ENCODE measurements at regions not wholly inside any gene's neighbourhood (a gene's known extent, or its start where the extent isn't known, plus 50 kb on each side); places are given as distances from the start of the nearest gene placed in this dataset.
"Not testable (repeated sequence)": the region's sequence is repeated elsewhere in the genome, so short reads cannot be mapped to it uniquely, and the experiment has no call there.

DNA sequence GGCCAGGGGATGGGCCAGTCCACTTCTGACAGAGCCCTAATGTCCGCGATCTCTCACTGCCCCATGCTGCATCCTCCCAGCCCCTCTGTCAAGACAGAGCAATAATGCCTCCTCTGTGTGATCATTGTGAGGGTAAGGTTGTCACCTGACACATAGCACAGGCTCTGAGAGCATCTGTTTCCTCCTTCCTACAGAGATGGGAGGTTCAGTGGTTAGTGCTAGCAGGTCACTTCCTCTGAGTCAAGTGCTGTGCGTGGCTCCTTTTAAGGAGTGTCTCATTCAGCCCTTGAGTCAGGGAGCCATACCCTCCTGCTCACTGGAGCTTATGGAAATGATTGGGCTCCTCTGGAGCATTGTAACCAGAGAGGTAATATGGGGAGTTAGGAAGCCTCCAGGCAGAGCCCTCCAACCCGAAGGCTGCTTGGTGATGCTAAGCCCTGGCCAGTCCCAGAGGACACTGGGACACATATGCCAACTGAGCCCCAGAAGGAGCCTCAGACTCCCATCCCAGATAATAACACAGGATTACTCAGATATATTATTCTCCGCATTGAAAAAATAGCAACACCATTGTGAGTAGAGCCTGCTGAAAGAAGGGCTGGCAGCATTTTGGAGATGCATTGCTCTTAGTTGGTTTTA lies 189.0 kb downstream of the GALNT1 start:
- H3K27me3 ChIP-seq, result no peaks in the 10 kb centered on the region
- DNase-seq, result no peak
- H3K4me3 ChIP-seq, result no peak overlapping the region
- no peaks in the 10 kb centered on the region for H3K36me3 ChIP-seq
- H3K9me3 ChIP-seq, result no peaks in the 10 kb centered on the region

DNA sequence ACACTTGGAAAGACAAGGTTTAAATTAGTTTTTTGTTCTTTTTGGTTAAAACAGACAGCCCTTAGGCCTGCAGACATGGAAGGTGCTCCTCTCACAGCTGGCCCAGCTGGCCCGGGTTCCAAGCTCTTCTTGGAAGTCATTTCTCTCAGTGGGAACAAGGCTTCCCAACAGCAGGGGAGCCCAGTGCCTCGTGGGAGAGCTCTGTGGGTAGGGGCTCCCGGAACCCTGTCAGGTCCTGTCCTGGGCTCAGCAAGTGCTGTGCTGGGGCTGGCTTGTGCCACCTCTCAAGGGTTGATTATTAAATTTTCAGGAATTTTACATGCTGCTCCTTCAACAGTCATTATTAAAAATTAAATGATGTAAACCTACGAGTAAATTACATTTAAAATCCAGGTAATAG lies 189.6 kb downstream of the GALNT1 start:
- DNase-seq, result no peak
- H3K36me3 ChIP-seq, result no peaks in the 10 kb centered on the region
- no peaks in the 10 kb centered on the region for H3K9me3 ChIP-seq
- no peak overlapping the region for H3K4me3 ChIP-seq
- H3K27me3 ChIP-seq, result no peaks in the 10 kb centered on the region

DNA sequence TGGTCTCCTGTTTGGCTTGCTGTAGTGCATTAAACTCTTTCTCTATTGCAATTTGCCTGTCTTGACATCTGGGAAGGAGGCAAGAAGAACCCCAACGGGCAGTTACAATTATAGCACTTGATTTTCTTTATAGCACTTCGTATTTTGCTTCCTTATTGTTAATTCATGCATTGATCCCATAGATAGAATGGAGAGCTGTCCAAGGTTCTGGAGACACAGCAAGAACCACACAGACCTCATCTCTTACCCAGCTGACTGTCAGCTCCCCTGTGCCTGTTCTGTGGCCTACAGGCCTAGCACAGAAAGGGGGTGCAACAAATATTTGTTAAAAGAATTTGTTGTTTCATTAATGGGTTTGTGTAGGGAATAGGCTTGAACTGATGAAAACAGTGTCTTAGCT lies 194.3 kb downstream of the GALNT1 start:
- H3K4me3 ChIP-seq, result no peak overlapping the region
- DNase-seq, result no peak
- H3K27me3 ChIP-seq, result no peaks in the 10 kb centered on the region
- H3K36me3 ChIP-seq, result no peaks in the 10 kb centered on the region
- no peaks in the 10 kb centered on the region for H3K9me3 ChIP-seq

DNA sequence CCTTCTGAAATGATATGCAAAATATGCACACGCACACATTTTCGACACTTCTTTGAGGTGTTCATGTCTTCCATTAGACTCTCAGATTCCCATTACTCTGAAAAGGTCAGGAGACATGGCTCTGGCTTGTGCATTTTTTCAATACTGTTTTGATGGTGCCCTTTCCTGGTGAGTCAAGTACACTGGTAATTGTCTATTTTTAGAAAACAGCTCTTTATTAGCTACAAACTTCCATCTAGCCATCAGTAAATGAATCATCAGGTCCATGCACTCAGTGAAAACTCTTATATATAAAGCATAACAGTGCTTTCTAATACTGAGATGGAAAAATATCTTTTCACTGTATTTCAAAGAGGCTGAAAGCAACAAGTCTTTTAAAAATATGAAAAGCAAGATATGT lies 194.9 kb downstream of the GALNT1 start:
- Histone ChIP-seq H3K9me3 (no peaks in the 10 kb centered on the region), H3K27me3 (no peaks in the 10 kb centered on the region), H3K4me3 (no peak overlapping the region), H3K36me3 (no peaks in the 10 kb centered on the region)
- DNase-seq, result no peak

DNA sequence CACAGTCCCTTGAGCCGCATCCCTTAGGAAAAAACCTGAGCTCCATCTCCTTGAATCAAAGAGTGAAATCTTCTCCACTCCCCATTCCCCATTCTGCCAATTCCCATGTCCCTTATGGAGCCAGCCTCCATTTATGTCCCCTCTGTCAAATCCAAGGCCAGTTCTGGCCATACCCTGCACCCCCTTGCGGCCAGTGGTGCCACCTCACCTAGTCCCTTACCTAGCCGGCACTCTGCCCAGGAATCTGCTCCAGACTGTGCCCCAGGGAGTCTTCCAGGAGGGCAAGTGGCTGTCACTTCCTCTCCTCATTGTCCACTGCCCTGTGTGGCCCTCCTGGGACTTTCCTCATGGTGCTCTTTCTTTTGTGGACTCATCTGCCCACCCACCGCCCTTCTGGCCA lies 195.4 kb upstream of the RMP24 start:
- DNase-seq, result no peak
- Histone ChIP-seq H3K27me3 (no peaks in the 10 kb centered on the region), H3K9me3 (no peaks in the 10 kb centered on the region), H3K4me3 (no peak overlapping the region), H3K36me3 (no peaks in the 10 kb centered on the region)

DNA sequence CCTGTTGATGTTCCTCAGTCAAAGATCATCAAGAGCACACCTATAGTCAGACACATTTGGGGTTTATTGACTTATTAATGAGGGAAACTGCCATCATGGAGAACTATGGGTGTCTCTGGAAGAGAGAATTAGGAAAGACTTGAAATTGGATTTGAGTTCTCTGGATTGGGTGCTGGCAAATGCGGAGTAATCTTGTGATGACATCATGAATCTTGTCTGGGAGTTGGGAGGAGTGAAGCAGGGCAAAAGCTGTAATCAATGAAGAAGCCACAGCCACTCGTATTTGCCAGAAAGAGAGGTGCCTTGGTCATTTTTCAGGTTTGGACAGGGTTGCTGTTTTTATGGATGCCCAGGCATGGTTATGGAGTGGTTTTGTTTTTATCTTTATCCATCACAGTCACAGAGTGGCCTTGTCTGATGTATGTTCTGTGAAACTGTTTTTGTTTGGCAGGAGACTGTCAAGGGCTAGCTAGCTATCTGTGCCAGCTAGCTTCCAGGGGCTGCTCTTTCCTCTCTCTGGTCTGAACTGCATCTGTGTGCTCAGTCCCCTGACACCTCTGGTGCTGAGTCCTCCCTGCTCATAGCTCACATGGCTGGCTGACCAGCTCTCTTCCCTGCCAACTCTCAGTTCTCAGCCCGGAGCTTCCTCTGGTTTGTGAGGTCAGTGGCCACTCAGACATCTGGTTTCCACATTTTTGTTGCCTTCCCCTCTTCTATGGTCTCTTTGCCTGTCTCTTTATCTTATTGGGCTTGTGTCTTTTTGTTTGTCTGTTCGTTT lies 193.4 kb upstream of the RMP24 start:
- Histone ChIP-seq H3K9me3 (no peaks in the 10 kb centered on the region), H3K36me3 (no peaks in the 10 kb centered on the region), H3K27me3 (no peaks in the 10 kb centered on the region), H3K4me3 (no peak overlapping the region)
- DNase-seq, result no peak

DNA sequence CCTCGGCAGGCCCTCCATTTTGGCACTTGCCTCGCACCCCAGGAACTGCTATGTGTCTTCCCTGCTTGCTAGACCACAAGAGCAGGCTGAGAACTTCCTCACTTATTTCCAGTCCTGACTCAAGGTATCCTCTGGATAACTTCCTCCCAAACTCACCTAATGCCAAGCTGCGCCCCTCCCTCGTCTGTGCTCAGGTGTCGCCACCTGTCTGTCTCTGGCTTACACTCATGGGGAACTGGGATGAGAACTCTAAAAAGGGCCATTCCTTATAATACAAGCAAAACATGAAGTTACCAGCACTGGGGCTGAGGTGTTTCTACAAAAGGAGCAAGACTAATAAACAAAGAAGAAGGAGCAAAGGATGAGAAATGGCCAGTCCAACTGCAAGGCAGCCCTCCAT lies 191.5 kb upstream of the RMP24 start:
- no peak overlapping the region for H3K4me3 ChIP-seq
- H3K36me3 ChIP-seq, result no peaks in the 10 kb centered on the region
- H3K27me3 ChIP-seq, result no peaks in the 10 kb centered on the region
- no peaks in the 10 kb centered on the region for H3K9me3 ChIP-seq
- DNase-seq, result no peak

DNA sequence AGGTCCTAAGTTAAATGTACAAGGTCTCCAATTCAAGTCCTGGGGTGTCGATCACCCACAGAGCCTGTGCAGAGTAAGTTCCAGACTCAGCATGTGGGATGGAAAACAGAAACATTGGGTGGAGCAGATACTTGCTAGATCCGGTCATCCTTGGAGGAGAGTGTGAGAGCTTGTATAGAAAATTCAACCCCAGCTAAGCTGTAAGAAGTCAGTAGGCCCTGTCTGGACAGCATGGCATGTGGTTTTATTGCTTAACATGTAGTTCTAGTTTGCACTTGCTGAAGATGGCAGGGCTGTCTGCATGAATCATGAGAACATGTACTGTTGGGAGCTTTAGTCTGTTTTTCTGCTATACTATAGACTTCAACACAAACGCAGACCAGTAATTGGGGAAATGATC lies 189.6 kb upstream of the RMP24 start:
- DNase-seq, result no peak
- Histone ChIP-seq H3K9me3 (no peaks in the 10 kb centered on the region), H3K27me3 (no peaks in the 10 kb centered on the region), H3K4me3 (no peak overlapping the region), H3K36me3 (no peaks in the 10 kb centered on the region)

DNA sequence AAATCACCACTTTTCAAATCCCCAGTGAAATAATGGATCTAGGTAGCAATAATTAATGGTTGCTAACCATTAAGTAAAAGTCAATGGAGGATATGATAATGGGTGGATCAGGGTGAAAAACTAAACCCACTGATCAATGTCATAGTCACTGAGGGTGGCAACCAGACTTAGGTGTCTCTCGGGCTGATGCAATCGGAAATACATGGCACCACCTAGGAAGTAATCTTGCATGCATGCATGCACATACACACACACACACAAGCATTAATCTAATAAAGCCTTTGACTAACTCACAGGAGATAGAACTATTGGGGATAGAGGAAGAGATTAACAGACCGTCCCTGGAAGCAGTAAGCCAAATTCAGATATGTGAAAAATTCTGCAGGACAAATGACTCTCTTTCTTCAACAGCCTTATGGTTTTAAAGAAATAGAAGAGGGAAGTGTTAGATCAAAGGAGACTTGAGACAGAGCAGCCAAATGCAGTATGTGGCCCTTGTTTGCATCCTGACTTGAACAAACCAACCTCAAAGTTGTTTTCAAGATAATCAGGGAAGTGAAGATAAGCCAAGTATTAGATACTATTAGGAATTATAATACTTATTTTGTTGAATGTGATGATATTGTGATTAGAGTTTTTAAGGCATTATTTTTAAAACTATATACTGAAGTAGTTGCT lies 186.0 kb upstream of the RMP24 start:
- no peak for DNase-seq
- no peaks in the 10 kb centered on the region for H3K9me3 ChIP-seq
- no peaks in the 10 kb centered on the region for H3K36me3 ChIP-seq
- H3K27me3 ChIP-seq, result no peaks in the 10 kb centered on the region
- no peak overlapping the region for H3K4me3 ChIP-seq

DNA sequence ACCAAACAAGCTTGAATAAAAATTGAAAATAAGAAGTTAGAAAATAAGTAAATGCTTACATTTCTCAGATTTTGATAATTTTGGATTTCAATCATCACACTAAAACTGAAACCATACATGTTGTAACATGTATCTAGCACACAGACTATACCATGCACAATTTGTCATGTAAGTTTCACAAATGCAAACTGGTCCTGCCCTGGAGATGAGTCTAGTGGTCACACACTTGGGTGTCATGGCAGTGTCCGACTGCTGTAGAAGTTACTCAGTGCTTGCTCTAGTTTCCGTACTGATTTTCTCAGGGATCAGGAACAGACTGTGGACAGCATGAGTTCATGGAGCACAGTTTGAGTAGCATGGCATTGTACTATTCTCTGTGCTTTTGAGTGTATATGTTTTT lies 182.9 kb upstream of the RMP24 start:
- H3K36me3 ChIP-seq, result no peaks in the 10 kb centered on the region
- DNase-seq, result no peak
- no peaks in the 10 kb centered on the region for H3K27me3 ChIP-seq

DNA sequence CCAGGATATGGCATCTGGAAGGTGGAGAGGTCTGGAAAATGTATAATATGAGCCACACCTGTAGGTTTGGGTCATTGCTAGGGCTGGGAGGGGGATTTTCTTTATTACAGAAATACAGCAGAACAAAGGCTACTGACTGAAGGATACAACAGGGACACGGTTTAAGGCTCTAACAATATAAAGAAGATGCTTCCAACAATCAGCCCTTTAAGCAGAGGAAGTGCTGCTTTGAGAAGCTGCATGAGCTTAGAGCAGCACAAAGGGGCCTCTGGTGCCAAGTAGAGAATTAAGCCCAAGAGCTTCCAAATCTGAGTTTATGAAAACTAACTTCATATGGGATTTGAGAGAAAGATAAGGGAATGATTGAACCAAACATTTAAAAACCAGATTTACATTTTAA lies 174.5 kb upstream of the RMP24 start:
- no peaks in the 10 kb centered on the region; the same call in 1 of the 2 replicates for H3K27me3 ChIP-seq
- no peak for DNase-seq
- H3K9me3 ChIP-seq, result no peaks in the 10 kb centered on the region
- no peak overlapping the region for H3K4me3 ChIP-seq
- no peaks in the 10 kb centered on the region for H3K36me3 ChIP-seq

More for the DNA sequence above, 182.9 kb upstream of the RMP24 start:
- H3K4me3 ChIP-seq, result no peak overlapping the region
- H3K9me3 ChIP-seq, result no peaks in the 10 kb centered on the region

DNA sequence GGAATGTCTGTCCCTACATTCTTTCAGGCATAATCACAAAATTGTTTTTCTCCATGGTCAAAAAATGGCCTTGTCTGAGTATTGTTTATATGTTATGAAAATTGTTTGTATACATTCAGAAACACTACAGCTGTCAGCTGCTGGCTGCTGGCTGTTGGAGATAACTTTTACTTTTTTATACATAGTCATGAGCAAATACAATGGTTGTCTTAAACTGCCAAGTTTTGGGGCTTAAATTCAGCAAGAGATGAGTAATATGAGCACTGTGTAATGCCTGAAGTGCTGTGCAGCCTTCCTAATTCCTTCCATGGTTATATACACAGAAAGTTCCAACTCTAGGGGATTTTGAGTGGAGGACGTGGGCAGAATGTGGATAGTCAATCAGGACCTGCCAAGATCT lies 168.9 kb upstream of the RMP24 start:
- DNase-seq, result peak; percentile 52
- Histone ChIP-seq H3K27me3 (no peaks in the 10 kb centered on the region; the same call in 1 of the 2 replicates), H3K9me3 (no peaks in the 10 kb centered on the region), H3K36me3 (no peaks in the 10 kb centered on the region), H3K4me3 (no peak overlapping the region)

DNA sequence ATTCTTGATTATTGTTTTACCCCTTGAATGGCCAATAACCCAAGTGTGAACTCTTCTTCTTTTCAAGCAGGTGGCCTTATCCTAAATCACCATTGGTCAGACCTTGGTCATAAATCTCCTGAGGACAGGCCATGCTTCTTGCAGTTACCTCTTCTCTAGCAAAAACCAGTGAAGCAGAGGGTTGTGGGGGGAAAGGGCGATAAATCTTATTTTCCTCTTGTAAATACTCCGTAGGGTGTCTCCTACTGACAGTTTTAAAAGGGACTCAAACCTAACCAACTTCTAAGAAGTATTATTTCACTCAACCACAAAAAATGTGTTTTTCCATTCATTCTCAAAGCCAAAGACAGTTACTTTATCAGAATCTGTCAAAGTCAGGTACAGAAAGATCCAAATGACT lies 168.1 kb upstream of the RMP24 start:
- Histone ChIP-seq H3K27me3 (no peaks in the 10 kb centered on the region), H3K9me3 (no peaks in the 10 kb centered on the region), H3K4me3 (no peak overlapping the region), H3K36me3 (no peaks in the 10 kb centered on the region)
- DNase-seq, result no peak

DNA sequence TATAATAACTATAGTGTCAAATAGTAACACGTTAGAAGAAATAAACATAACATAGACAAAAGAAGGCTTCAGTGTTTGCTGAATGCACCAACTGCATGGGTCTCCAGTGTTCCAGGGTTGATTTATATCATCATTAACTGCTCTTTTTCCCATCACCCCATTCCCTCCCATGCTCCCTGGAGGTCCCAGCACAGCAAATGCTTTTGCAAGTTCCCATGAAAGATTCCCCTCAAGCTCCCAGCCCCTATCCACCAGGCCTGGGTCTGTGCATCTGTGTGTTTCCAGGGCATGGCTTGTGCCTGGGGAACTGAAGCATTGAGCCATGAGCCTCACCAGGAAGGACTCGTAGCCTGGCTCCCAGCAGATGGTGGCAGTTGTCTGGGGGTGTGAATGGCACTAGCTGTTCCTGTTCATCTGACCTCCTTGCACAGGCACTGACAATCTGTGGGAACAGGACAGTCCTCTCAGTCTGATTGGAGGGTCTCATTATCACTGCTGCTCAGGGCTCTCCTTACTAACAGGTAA lies 164.6 kb upstream of the RMP24 start:
- Histone ChIP-seq H3K4me3 (no peak overlapping the region), H3K27me3 (no peaks in the 10 kb centered on the region), H3K36me3 (no peaks in the 10 kb centered on the region), H3K9me3 (no peaks in the 10 kb centered on the region)
- no peak for DNase-seq

DNA sequence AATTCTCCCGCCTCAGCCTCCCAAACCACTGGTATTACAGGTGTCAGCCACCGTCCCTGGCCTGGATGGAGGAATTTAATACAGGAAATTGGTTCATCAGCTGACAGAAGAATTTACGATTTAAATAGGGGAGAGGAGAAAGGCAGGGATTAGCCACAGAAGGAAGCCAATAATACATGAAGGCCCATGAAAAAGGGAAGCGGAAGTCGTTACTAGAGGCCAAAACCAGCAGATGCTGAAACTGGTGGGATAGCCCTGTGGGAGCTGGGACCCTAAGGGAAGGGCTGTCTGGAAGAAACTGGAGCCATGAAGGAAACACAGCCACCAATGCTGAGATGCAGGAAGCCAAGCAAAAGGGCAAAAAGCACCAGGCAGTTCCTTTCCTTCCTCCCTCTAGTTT lies 163.7 kb upstream of the RMP24 start:
- H3K4me3 ChIP-seq, result no peak overlapping the region
- no peaks in the 10 kb centered on the region for H3K27me3 ChIP-seq
- no peak for DNase-seq
- no peaks in the 10 kb centered on the region for H3K36me3 ChIP-seq
- no peaks in the 10 kb centered on the region for H3K9me3 ChIP-seq

DNA sequence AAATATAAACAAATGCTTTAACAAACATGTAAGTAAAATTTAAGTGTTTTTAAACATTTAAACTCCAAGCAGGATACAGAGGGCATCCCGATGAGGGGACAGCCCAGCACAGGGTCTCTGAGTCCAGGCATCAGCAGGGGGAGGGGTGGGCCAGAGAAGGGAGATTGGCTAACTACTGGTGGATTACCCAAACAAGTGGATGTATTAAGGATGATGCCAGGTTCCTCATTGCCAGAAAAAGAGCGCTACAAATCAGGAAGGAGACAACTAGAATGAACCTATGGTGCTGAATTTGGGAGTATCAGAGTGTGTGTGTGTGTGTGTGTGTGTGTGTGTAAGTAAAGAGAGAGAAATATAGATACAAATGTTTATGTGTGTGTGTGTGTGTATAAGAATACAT lies 162.0 kb upstream of the RMP24 start:
- no peaks in the 10 kb centered on the region for H3K27me3 ChIP-seq
- no peaks in the 10 kb centered on the region for H3K36me3 ChIP-seq
- no peak overlapping the region for H3K4me3 ChIP-seq
- no peaks in the 10 kb centered on the region for H3K9me3 ChIP-seq
- DNase-seq, result no peak

DNA sequence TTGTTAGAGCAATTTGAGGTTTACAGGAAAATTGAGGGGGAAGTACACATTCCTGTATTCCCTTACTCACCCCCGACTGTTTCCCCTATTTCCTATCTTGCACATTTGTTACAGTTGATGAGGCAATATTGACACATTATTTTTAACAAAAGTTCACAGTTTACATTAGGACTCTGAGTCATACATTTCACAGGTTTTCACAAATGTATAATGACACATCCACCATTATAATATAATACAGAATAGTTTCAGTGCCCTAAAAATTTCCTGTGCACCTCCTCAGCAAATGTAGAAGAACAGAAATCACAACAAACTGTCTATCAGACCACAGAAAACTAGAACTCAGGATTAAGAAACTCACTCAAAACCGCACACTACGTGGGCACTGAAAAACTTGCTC lies 160.6 kb upstream of the RMP24 start:
- no peak overlapping the region for H3K4me3 ChIP-seq
- H3K27me3 ChIP-seq, result no peaks in the 10 kb centered on the region
- no peaks in the 10 kb centered on the region for H3K9me3 ChIP-seq
- DNase-seq, result no peak
- H3K36me3 ChIP-seq, result no peaks in the 10 kb centered on the region

DNA sequence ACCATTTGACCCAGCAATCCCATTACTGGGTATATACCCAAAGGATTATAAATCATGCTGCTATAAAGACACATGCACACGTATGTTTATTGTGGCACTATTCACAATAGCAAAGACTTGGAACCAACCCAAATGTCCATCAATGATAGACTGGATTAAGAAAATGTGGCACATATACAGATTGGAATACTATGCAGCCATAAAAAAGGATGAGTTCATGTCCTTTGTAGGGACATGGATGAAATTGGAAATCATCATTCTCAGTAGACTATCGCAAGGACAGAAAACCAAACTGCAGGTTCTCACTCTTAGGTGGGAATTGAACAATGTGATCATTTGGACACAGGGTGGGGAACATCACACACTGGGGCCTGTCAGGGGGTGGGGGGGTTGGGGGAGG lies 157.5 kb upstream of the RMP24 start:
- DNase-seq, H3K4me3 ChIP-seq, H3K9me3 ChIP-seq, H3K27me3 ChIP-seq, H3K36me3 ChIP-seq: not testable (repeated sequence)

Measured in MG63 (cell line).